ENCODE measurements at regions not wholly inside any gene's neighbourhood (a gene's known extent, or its start where the extent isn't known, plus 50 kb on each side); places are given as distances from the start of the nearest gene placed in this dataset.

DNA sequence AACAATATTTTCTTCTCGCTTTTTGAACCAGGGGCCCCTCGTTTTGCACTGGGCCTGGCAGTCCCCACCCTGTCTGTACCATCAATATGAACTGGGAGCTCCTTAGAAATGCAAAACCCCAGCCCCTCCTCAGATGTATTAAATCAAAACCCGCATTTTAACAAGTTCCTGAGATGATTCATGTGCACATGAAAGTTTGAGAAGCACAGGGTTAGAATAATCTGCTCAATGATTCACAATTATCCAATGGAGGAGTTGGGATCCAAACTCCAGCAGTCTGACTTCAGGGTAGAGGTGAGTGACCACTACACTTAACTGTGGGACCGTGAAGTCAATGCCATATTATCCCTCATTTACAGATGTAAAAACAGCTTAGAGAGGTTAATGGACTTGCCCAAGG is 256.4 kb downstream of the IGSF11 start:
- no peak for TF ChIP-seq POLR2A (IDR thresholded peaks at IDR 0.05)
- TF ChIP-seq, protein P1, sequence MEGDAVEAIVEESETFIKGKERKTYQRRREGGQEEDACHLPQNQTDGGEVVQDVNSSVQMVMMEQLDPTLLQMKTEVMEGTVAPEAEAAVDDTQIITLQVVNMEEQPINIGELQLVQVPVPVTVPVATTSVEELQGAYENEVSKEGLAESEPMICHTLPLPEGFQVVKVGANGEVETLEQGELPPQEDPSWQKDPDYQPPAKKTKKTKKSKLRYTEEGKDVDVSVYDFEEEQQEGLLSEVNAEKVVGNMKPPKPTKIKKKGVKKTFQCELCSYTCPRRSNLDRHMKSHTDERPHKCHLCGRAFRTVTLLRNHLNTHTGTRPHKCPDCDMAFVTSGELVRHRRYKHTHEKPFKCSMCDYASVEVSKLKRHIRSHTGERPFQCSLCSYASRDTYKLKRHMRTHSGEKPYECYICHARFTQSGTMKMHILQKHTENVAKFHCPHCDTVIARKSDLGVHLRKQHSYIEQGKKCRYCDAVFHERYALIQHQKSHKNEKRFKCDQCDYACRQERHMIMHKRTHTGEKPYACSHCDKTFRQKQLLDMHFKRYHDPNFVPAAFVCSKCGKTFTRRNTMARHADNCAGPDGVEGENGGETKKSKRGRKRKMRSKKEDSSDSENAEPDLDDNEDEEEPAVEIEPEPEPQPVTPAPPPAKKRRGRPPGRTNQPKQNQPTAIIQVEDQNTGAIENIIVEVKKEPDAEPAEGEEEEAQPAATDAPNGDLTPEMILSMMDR (IDR thresholded peaks at IDR 0.05 in 8 of 11, conservative IDR thresholded peaks at IDR 0.05 in 3 of 11): no peak
- TF ChIP-seq POLR2AphosphoS5 (IDR thresholded peaks at IDR 0.05): no peak

DNA sequence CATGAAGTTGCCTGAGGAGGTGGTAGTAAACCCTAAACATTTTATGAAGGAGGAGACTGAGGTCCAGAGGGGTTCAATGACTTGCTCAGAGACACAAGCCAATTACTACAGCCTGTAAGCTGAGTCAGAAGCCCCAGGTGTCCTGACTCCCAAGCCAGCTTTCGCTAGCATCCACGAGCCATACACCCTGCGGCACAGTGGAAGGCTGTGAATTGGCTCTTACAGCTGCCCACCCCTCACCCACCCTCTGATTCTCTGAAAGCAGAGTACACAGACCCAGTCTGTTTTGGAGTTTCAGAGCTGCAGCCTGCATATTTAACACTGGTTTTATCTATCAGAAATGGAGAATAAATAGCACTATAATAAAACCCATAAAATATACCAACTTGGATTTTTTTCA is 253.4 kb downstream of the IGSF11 start:
- H3K4me3 ChIP-seq: no peak overlapping the region
- 77 to 94% (median 90%) methylated on average over 3 of the region's 3 CpGs for WGBS, 5 donors
- no peaks in the 10 kb centered on the region for H3K9me3 ChIP-seq
- H3K27ac ChIP-seq: no peak overlapping the region
- H3K36me3 ChIP-seq: no peaks in the 10 kb centered on the region
- no peak for DNase-seq
- peaks cover 0 to 4% (median 0%) of the 10 kb centered on the region in 7 donors for H3K27me3 ChIP-seq (replicated peaks in 1 of 7)
- TF ChIP-seq, protein P1 (IDR thresholded peaks at IDR 0.05 in 8 of 11, conservative IDR thresholded peaks at IDR 0.05 in 3 of 11): no peak
- no peaks in the 10 kb centered on the region for H3K4me1 ChIP-seq
- intact Hi-C loops (cut with DNase I; ENCODE audit: low total_unique reads): no loop called here

More for the DNA sequence above, 256.4 kb downstream of the IGSF11 start:
- intact Hi-C loops (cut with DNase I; ENCODE audit: low total_unique reads): no loop called here
- H3K27ac ChIP-seq: no peak overlapping the region
- DNase-seq: no peak
- no peaks in the 10 kb centered on the region for H3K9me3 ChIP-seq
- WGBS, 5 donors: 71 to 81% (median 77%) methylated on average over 4 of the region's 4 CpGs
- H3K4me1 ChIP-seq: no peaks in the 10 kb centered on the region
- H3K27me3 ChIP-seq (replicated peaks in 1 of 7): peaks cover 0 to 4% (median 0%) of the 10 kb centered on the region in 7 donors
- no peak overlapping the region for H3K4me3 ChIP-seq
- H3K36me3 ChIP-seq: no peaks in the 10 kb centered on the region

DNA sequence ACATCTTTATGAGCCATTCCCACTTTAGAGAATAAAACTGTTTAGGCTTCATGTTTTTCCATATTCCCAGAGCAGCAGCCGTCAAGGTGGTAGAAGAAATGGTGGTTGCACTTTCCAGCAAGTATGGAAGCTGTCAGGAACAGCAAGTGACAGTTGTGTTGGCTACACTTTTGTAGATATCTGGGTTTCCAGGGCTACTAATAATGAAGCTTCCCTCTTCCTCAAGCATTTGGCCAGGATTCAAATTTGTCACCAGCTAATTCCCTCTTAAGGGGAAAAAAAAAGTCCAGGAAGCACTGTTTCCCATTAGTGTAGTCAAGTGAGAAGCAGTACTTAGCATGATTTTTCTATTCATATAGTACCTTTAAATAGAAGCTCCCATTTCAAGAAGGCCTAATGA is 252.8 kb downstream of the IGSF11 start:
- TF ChIP-seq POLR2AphosphoS5 (IDR thresholded peaks at IDR 0.05) (no peak), POLR2A (IDR thresholded peaks at IDR 0.05) (no peak)
- Histone ChIP-seq H3K27me3 (replicated peaks in 1 of 7) (peaks cover 0 to 4% (median 0%) of the 10 kb centered on the region in 7 donors), H3K4me1 (no peaks in the 10 kb centered on the region), H3K9me3 (no peaks in the 10 kb centered on the region), H3K36me3 (no peaks in the 10 kb centered on the region), H3K27ac (no peak overlapping the region), H3K4me3 (no peak overlapping the region)
- intact Hi-C loops (cut with DNase I; ENCODE audit: low total_unique reads): no loop called here
- WGBS, 5 donors: 41 to 76% (median 65%) methylated on average over 1 of the region's 1 CpG
- no peak for DNase-seq

DNA sequence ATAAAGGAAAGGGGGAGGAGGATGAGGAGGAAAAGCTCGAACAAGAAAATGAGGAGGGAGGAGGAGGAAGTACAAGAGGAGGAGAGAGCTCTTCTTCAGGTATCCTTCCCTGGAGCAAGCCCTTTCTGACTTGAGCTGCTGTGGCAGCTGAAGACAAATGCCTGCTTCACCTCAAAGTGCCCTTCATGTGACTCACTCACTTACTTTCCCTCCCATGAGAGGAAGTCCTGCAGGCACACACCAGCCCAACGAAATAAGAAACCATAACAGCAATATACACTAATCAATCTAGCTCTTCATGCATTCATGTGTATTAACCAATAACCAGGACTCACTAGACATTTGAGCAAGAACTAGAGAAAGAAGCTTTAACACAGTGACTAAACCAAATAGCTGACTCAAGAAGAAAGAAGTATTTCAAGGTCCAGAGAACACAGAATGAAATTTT is 251.9 kb downstream of the IGSF11 start:
- Histone ChIP-seq H3K4me3 (no peak overlapping the region), H3K27ac (no peak overlapping the region), H3K9me3 (no peaks in the 10 kb centered on the region), H3K27me3 (replicated peaks in 1 of 7) (peaks cover 0 to 4% (median 0%) of the 10 kb centered on the region in 7 donors), H3K36me3 (no peaks in the 10 kb centered on the region), H3K4me1 (no peaks in the 10 kb centered on the region)
- TF ChIP-seq POLR2A (IDR thresholded peaks at IDR 0.05): no peak
- no peak for TF ChIP-seq POLR2AphosphoS5 (IDR thresholded peaks at IDR 0.05)
- TF ChIP-seq, protein P1 (IDR thresholded peaks at IDR 0.05 in 8 of 11, conservative IDR thresholded peaks at IDR 0.05 in 3 of 11): no peak
- WGBS, 5 donors: 14 to 37% (median 27%) methylated on average over 2 of the region's 2 CpGs
- intact Hi-C loops (cut with DNase I; ENCODE audit: low total_unique reads): no loop called here
- no peak for DNase-seq

DNA sequence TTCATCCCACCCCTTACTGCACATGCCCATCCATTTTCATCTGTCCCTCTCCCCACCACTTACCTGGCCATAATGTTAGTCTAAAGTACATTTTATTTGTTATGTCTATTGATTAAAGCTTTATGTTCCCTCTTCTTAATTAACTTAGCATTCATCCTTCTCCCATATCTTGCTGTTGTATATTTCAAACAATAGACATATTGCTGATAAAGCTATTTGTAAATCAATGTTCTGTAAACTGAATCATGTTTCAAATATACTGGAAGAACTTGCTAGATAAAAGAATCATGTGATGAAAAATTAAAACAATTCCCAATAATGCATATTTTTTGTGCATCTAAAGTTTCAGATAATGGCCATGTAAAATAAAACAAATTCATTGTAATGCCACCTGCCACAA is 249.2 kb downstream of the IGSF11 start:
- Histone ChIP-seq H3K36me3 (no peaks in the 10 kb centered on the region), H3K27me3 (replicated peaks in 1 of 7) (peaks cover 0 to 4% (median 0%) of the 10 kb centered on the region in 7 donors), H3K9me3 (no peaks in the 10 kb centered on the region), H3K4me3 (no peak overlapping the region), H3K27ac (no peak overlapping the region), H3K4me1 (no peaks in the 10 kb centered on the region)
- no peak for DNase-seq
- intact Hi-C loops (cut with DNase I; ENCODE audit: low total_unique reads): no loop called here
- TF ChIP-seq POLR2A (IDR thresholded peaks at IDR 0.05) (no peak), POLR2AphosphoS5 (IDR thresholded peaks at IDR 0.05) (no peak)
- TF ChIP-seq, protein P1 (IDR thresholded peaks at IDR 0.05 in 8 of 11, conservative IDR thresholded peaks at IDR 0.05 in 3 of 11): no peak

Data from spleen (tissue), 11 donors.